ENCODE measurements at regions not wholly inside any gene's neighbourhood (a gene's known extent, or its start where the extent isn't known, plus 50 kb on each side); places are given as distances from the start of the nearest gene placed in this dataset.

DNA sequence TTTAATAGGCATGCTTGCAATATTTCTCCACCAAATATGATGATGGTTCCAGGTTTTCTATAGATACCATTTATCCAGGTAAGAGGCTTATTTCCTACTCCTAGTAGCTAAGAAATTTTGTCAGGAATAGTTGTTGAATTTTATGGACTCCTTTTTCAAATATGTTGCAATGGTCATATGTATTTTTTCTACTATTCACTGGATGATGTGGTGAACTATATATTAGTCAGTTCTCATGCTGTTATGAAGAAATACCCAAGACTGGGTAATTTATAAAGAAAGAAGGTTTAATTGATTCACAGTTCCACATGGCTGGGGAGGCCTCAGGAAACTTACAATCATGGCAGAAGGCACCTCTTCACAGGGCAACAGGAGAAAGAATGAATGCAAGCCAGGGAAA is 141.1 kb upstream of the NR3C1 start (continued):
- TF ChIP-seq CHD7 (IDR thresholded peaks at IDR 0.05; ENCODE audit: insufficient replicate concordance, low read length) (no peak), POLR2A (IDR thresholded peaks at IDR 0.05; ENCODE audit: control extremely low read depth in 1 of 2, low read depth in 2 of 2, low read length in 2 of 2) (no peak), TEAD4 (IDR thresholded peaks at IDR 0.05; ENCODE audit: low read depth, low read length) (no peak), BCL11A (IDR thresholded peaks at IDR 0.05; ENCODE audit: low read depth in 2 of 2, low read length in 2 of 2) (no peak), SRF (IDR thresholded peaks at IDR 0.05; ENCODE audit: low read depth, low read length) (no peak), SP4 (IDR thresholded peaks at IDR 0.05; ENCODE audit: low read length) (no peak), NANOG (IDR thresholded peaks at IDR 0.05; ENCODE audit: insufficient read depth, low read depth, low read length, poor library complexity, severe bottlenecking) (no peak), TCF12 (IDR thresholded peaks at IDR 0.05; ENCODE audit: low read depth, low read length) (no peak), NRF1 (IDR thresholded peaks at IDR 0.05; ENCODE audit: low read depth, low read length) (no peak), CREB1 (IDR thresholded peaks at IDR 0.05) (no peak), KDM4A (IDR thresholded peaks at IDR 0.05; ENCODE audit: low read depth, low read length, severe bottlenecking) (no peak)
- TF ChIP-seq, protein P1, sequence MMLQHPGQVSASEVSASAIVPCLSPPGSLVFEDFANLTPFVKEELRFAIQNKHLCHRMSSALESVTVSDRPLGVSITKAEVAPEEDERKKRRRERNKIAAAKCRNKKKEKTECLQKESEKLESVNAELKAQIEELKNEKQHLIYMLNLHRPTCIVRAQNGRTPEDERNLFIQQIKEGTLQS (IDR thresholded peaks at IDR 0.05; ENCODE audit: insufficient read depth, low read depth, low read length) = no peak
